HCT116 (cell line): ENCODE measurements at regions not wholly inside any gene's neighbourhood (a gene's known extent, or its start where the extent isn't known, plus 50 kb on each side); places are given as distances from the start of the nearest gene placed in this dataset.

Experiments used
- ATAC-seq: fragments of 200-7000 bp; cut with Tn5 transposase; 2 replicates; pipeline ENCODE4 v1.9.1; 2020; ENCODE audit warnings: mild to moderate bottlenecking, moderate library complexity
- BruUV-seq: library from RNA; stranded (reverse); fragments of 400-500 nt; replicated peaks from 2 replicates; lab custom pipeline; 2021; lab: Mats Ljungman, UMichigan
- CTCF ChIA-PET: fragments of 300-600 bp; sonication (Branson Sonifier 250); formaldehyde crosslinking; loops from one replicate; lab custom pipeline; 2021; ENCODE audit warnings: antibody characterized with exemption; lab: Charles Lee
- POLR2A ChIA-PET: fragments of 300-600, 350-600 bp; sonication (Branson Sonifier 250); formaldehyde crosslinking; loops from one replicate; lab custom pipeline; 2021; ENCODE audit warnings: antibody characterized with exemption; lab: Charles Lee
- RAD21 ChIA-PET, 2 experiments: fragments of 300-600 bp; sonication (Branson Sonifier 250); formaldehyde crosslinking; loops; one replicate each; lab custom pipeline; 2023; ENCODE audit warnings: low total read pairs in 2 of 2; ENCODE audit not compliant: uncharacterized antibody in 2 of 2, unreplicated experiment in 2 of 2, low non-redundant PET in 1 of 2; lab: Charles Lee
- DNase-seq: peaks from one replicate; pipeline ENCODE4 v3.0.0-alpha.2; 2010; ENCODE audit warnings: low read depth, low spot score
- H2AFZ ChIP-seq: fragments of 200-600 bp; shearing (Covaris generic), sonication (generic); 2 replicates; pipeline ENCODE4 v1.6.1; 2017; ENCODE audit warnings: low read depth, mixed run types, mixed read lengths, antibody characterized with exemption, low read length; ENCODE audit not compliant: poor library complexity, severe bottlenecking
- H3K27ac ChIP-seq: 2 replicates; pipeline ENCODE4 v1.5.1; 2012; ENCODE audit warnings: low read depth, low read length
- H3K27me3 ChIP-seq: fragments of 200-600 bp; sonication (generic); 2 replicates; pipeline ENCODE4 v1.6.1; 2016; ENCODE audit warnings: mixed run types, low read length, mixed read lengths; ENCODE audit not compliant: insufficient read depth
- H3K36me3 ChIP-seq, 2 experiments: fragments of 200-500 bp in 1 of 2; fragments of 200-600 bp in 1 of 2; sonication (Bioruptor generic) in 1 of 2; sonication (generic) in 1 of 2; 2 replicates each; pipeline versions ENCODE4 v1.5.1 to v1.6.1; 2014 to 2016; ENCODE audit warnings: low read length in 2 of 2, inconsistent platforms in 1 of 2, mixed read lengths in 1 of 2, mixed run types in 1 of 2; ENCODE audit not compliant: insufficient read depth in 2 of 2, control insufficient read depth in 1 of 2
- H3K4me1 ChIP-seq, 2 experiments: fragments of 200-600 bp in 1 of 2; sonication (generic) in 1 of 2; 2 replicates each; pipeline versions ENCODE4 v1.5.1 to v1.6.1; 2012 to 2017; ENCODE audit warnings: low read length in 2 of 2, inconsistent platforms in 1 of 2, mild to moderate bottlenecking in 1 of 2, mixed read lengths in 1 of 2, mixed run types in 1 of 2, moderate library complexity in 1 of 2; ENCODE audit not compliant: insufficient read depth in 2 of 2, control insufficient read depth in 1 of 2
- H3K4me2 ChIP-seq: fragments of 200-600 bp; sonication (generic); 2 replicates; pipeline ENCODE4 v1.6.1; 2017; ENCODE audit warnings: mixed run types, low read length, mixed read lengths
- H3K4me3 ChIP-seq, 2 experiments: fragments of 200-600 bp in 1 of 2; sonication (generic) in 1 of 2; replicated peaks in 1 of 2; 2 replicates each; pipeline ENCODE4 v1.5.1; 2011 to 2016; ENCODE audit warnings: low read length in 2 of 2, control low read depth in 1 of 2, low read depth in 1 of 2, mild to moderate bottlenecking in 1 of 2, mixed read lengths in 1 of 2, mixed run types in 1 of 2
- H3K79me2 ChIP-seq: fragments of 200-600 bp; sonication (generic); 2 replicates; pipeline ENCODE4 v1.6.1; 2017; ENCODE audit warnings: mild to moderate bottlenecking, mixed run types, low read length, moderate library complexity, mixed read lengths; ENCODE audit not compliant: insufficient read depth
- H3K9ac ChIP-seq: fragments of 200-600 bp; sonication (generic); 2 replicates; pipeline ENCODE4 v1.6.1; 2016; ENCODE audit warnings: low read length, mixed read lengths
- H3K9me2 ChIP-seq: fragments of 200-600 bp; sonication (generic), shearing (Covaris generic); 2 replicates; pipeline ENCODE4 v1.6.1; 2017; ENCODE audit warnings: mixed run types, mild to moderate bottlenecking, moderate library complexity; ENCODE audit not compliant: insufficient read depth
- H3K9me3 ChIP-seq, 2 experiments: fragments of 200-500 bp in 1 of 2; fragments of 200-600 bp in 1 of 2; sonication (Bioruptor generic) in 1 of 2; sonication (generic) in 1 of 2; 2 replicates each; pipeline ENCODE4 v1.6.1; 2014 to 2017; ENCODE audit warnings: low read length in 2 of 2, mixed read lengths in 2 of 2, inconsistent platforms in 1 of 2, low read depth in 1 of 2, mild to moderate bottlenecking in 1 of 2, mixed run types in 1 of 2, moderate library complexity in 1 of 2; ENCODE audit not compliant: control insufficient read depth in 1 of 2, insufficient read depth in 1 of 2
- H4K20me1 ChIP-seq: fragments of 200-600 bp; sonication (generic), shearing (Covaris generic); 2 replicates; pipeline ENCODE4 v1.6.1; 2017; ENCODE audit warnings: mixed run types, mild to moderate bottlenecking, moderate library complexity; ENCODE audit not compliant: insufficient read depth
- CBX3 ChIP-seq: IDR thresholded peaks from 2 replicates; pipeline ENCODE4 v1.6.1; 2012; ENCODE audit warnings: low read depth
- EGR1 ChIP-seq: IDR thresholded peaks from 2 replicates; pipeline ENCODE4 v1.6.1; 2012; ENCODE audit warnings: low read depth
- FOSL1 ChIP-seq: IDR thresholded peaks from 2 replicates; pipeline ENCODE4 v1.6.1; 2012; ENCODE audit warnings: low read depth
- JUND ChIP-seq: IDR thresholded peaks from 2 replicates; pipeline ENCODE4 v1.6.1; 2012
- POLR2A ChIP-seq: IDR thresholded peaks from 2 replicates; pipeline ENCODE4 v1.7.0; 2011; ENCODE audit warnings: borderline replicate concordance; ENCODE audit not compliant: insufficient read depth, insufficient read length; ENCODE audit errors: extremely low read depth
- RAD21 ChIP-seq: IDR thresholded peaks from 2 replicates; pipeline ENCODE4 v1.6.1; 2012; ENCODE audit warnings: low read depth, mild to moderate bottlenecking
- SIN3A ChIP-seq: IDR thresholded peaks from 2 replicates; pipeline ENCODE4 v1.6.1; 2012; ENCODE audit warnings: low read depth
- SRF ChIP-seq: IDR thresholded peaks from 2 replicates; pipeline ENCODE4 v1.6.1; 2012; ENCODE audit warnings: low read depth
- TCF7L2 ChIP-seq: IDR thresholded peaks from 2 replicates; pipeline ENCODE4 v1.7.0; 2011; ENCODE audit warnings: borderline replicate concordance, inconsistent platforms; ENCODE audit not compliant: insufficient read depth, insufficient read length; ENCODE audit errors: extremely low read depth
- YY1 ChIP-seq: IDR thresholded peaks from 2 replicates; pipeline ENCODE4 v1.6.1; 2011; ENCODE audit warnings: low read length, low read depth, moderate library complexity, mild to moderate bottlenecking; ENCODE audit not compliant: insufficient replicate concordance; ENCODE audit errors: extremely low read depth
- ZFX ChIP-seq: fragments of 450-650 bp; IDR thresholded peaks from 2 replicates; pipeline ENCODE4 v1.6.1; 2017
- intact Hi-C: fragments of 100-400 bp; cut with micrococcal nuclease; formaldehyde crosslinking; loops from 2 replicates; pipeline ENCODE4 v1.10.0; 2022
- TF ChIP-seq, protein P1 (sequence below): IDR thresholded peaks from 2 replicates; pipeline ENCODE4 v1.6.1; 2011; ENCODE audit warnings: mild to moderate bottlenecking, low read length, moderate library complexity; ENCODE audit not compliant: insufficient replicate concordance; ENCODE audit errors: extremely low read depth
- TF ChIP-seq, protein P2 (sequence below): IDR thresholded peaks from 2 replicates; pipeline ENCODE4 v1.6.1; 2012
- TF ChIP-seq, protein P3 (sequence below): IDR thresholded peaks from 2 replicates; pipeline ENCODE4 v1.6.1; 2012
- TF ChIP-seq, protein P4 (sequence below): IDR thresholded peaks from 2 replicates; pipeline ENCODE4 v1.6.1; 2012; ENCODE audit warnings: low read depth

DNA sequence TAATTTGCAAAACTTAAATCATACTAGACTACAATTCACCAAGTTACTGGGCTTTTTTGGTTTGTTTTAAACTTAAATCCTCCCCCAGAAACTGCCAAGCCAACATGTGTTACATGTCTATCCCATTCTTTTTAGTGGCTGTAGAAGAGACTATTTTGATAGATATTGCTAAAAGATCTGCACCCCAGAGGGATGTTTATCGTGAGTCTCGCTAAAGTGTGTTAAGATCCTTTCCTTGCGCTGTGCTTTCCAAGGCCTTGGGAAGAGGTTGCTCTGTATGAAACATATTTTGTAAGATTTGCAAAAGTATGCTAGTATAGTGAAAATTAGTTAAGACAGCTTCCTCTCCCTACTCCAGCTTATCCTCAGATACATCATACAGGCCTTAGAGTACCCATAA, 63.0 kb downstream of the GPX5 start (continued):
- TF ChIP-seq, protein P1, sequence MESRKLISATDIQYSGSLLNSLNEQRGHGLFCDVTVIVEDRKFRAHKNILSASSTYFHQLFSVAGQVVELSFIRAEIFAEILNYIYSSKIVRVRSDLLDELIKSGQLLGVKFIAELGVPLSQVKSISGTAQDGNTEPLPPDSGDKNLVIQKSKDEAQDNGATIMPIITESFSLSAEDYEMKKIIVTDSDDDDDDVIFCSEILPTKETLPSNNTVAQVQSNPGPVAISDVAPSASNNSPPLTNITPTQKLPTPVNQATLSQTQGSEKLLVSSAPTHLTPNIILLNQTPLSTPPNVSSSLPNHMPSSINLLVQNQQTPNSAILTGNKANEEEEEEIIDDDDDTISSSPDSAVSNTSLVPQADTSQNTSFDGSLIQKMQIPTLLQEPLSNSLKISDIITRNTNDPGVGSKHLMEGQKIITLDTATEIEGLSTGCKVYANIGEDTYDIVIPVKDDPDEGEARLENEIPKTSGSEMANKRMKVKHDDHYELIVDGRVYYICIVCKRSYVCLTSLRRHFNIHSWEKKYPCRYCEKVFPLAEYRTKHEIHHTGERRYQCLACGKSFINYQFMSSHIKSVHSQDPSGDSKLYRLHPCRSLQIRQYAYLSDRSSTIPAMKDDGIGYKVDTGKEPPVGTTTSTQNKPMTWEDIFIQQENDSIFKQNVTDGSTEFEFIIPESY = no peak
- TF ChIP-seq, all 23 proteins: peak for 0

DNA sequence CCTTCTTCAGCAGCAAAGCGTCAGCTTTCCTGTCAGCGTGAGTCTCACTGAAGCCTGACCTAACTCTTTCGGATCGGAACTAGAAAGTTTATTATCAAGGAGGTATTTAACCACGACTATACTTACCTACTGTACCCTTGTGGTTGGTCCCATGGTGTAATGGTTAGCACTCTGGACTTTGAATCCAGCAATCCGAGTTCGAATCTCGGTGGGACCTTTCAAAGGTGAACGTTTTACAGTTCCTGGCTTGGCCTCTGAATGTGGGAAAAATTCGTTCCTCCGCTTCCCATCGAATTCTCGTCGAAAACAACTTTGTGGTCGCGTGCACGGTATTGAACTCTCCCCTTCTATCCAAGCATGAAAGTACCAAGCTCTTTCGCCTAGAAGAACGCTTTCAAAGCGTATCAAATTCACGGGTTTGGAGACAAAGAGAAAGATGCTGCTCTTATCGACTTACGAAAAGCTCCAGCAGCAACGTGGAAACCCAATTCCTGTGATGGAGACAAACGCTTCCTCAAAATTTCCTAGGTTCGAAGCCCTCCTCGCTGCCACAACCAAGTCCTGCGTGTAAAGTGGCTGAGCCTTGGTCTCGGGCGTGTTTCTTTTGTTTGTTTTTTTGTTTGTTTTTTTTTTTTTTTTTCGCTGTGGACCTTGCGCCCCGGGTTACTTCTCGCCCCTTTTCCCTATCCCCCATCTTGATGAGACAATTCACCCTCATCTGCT, 63.7 kb downstream of the GPX5 start:
- Histone ChIP-seq H3K27ac (peak overlapping the region; percentile 30), H3K4me3 (peak overlapping the region; percentile 8 to 10; a peak in 2 of 4 replicates), H3K9ac (0 out of 2 replicates have a peak overlapping the region, but pooled peaks have one; percentile 4), H3K36me3 (no peaks in the 10 kb centered on the region), H3K9me3 (no peaks in the 10 kb centered on the region), H3K4me1 (peaks cover 5 to 16% of the 10 kb centered on the region in 2 experiments; a peak in 3 of 4 replicates), H3K79me2 (no peaks in the 10 kb centered on the region), H3K9me2 (no peaks in the 10 kb centered on the region), H4K20me1 (no peaks in the 10 kb centered on the region), H3K27me3 (no peaks in the 10 kb centered on the region), H3K4me2 (peak overlapping the region; percentile 47), H2AFZ (peak overlapping the region; percentile 79)
- ATAC-seq (peak; percentile 92), DNase-seq (peak; percentile 96)
- BruUV-seq = TSS peak; percentile 100
- intact Hi-C loops = no loop called here
- CTCF ChIA-PET = interaction anchor here (0.9 to 2.9 kb wide), 5 partner anchors 8 to 233 kb away, joined by 4 to 8 read pairs (median 5); no protein-coding TSS in a partner anchor
- RAD21 ChIA-PET = interaction anchor here in 1 of 2 experiments (0.7 kb wide), 2 partner anchors 84 to 96 kb away, joined by 3 read pairs; no protein-coding TSS in a partner anchor
- POLR2A ChIA-PET = no interaction called here
- TF ChIP-seq TCF7L2 (peak; percentile 66), RAD21 (peak; percentile 29; the same call in 1 of the 2 replicates), SRF (0 out of 2 replicates have a peak, but pooled peaks have one; percentile 24), YY1 (peak; percentile 12), ZFX (no peak), POLR2A (no peak), SIN3A (peak; percentile 73), CBX3 (peak; percentile 96), EGR1 (no peak), JUND (no peak), FOSL1 (no peak)
- TF ChIP-seq, protein P1 = peak; percentile 62
- TF ChIP-seq, protein P2, sequence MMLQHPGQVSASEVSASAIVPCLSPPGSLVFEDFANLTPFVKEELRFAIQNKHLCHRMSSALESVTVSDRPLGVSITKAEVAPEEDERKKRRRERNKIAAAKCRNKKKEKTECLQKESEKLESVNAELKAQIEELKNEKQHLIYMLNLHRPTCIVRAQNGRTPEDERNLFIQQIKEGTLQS = peak; percentile 92
- TF ChIP-seq, protein P3, sequence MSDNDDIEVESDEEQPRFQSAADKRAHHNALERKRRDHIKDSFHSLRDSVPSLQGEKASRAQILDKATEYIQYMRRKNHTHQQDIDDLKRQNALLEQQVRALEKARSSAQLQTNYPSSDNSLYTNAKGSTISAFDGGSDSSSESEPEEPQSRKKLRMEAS = peak; percentile 82
- TF ChIP-seq, protein P4, sequence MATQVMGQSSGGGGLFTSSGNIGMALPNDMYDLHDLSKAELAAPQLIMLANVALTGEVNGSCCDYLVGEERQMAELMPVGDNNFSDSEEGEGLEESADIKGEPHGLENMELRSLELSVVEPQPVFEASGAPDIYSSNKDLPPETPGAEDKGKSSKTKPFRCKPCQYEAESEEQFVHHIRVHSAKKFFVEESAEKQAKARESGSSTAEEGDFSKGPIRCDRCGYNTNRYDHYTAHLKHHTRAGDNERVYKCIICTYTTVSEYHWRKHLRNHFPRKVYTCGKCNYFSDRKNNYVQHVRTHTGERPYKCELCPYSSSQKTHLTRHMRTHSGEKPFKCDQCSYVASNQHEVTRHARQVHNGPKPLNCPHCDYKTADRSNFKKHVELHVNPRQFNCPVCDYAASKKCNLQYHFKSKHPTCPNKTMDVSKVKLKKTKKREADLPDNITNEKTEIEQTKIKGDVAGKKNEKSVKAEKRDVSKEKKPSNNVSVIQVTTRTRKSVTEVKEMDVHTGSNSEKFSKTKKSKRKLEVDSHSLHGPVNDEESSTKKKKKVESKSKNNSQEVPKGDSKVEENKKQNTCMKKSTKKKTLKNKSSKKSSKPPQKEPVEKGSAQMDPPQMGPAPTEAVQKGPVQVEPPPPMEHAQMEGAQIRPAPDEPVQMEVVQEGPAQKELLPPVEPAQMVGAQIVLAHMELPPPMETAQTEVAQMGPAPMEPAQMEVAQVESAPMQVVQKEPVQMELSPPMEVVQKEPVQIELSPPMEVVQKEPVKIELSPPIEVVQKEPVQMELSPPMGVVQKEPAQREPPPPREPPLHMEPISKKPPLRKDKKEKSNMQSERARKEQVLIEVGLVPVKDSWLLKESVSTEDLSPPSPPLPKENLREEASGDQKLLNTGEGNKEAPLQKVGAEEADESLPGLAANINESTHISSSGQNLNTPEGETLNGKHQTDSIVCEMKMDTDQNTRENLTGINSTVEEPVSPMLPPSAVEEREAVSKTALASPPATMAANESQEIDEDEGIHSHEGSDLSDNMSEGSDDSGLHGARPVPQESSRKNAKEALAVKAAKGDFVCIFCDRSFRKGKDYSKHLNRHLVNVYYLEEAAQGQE = no peak
